GM23338 (cell line): ENCODE measurements at regions not wholly inside any gene's neighbourhood (a gene's known extent, or its start where the extent isn't known, plus 50 kb on each side); places are given as distances from the start of the nearest gene placed in this dataset.

Source experiments
- ATAC-seq: fragments of 200-7000 bp; cut with Tn5 transposase; 3 replicates; pipeline ENCODE4 v1.9.1; 2020
- DNase-seq: peaks from one replicate; pipeline ENCODE4 v3.0.0-alpha.2; 2015; ENCODE audit warnings: low spot score
- H2AFZ ChIP-seq: fragments of 200-600 bp; sonication (generic); 2 replicates; pipeline ENCODE4 v1.8.0; 2016; ENCODE audit warnings: antibody characterized with exemption, mild to moderate bottlenecking, moderate library complexity
- H3F3A ChIP-seq: fragments of 200-600 bp; sonication (generic); replicated peaks from 2 replicates; pipeline ENCODE4 v1.8.0; 2017; ENCODE audit warnings: antibody characterized with exemption, mixed run types, low read depth
- H3K27ac ChIP-seq: fragments of 200-600 bp; sonication (generic); 2 replicates; pipeline ENCODE4 v1.6.1; 2016; ENCODE audit warnings: low read depth
- H3K27me3 ChIP-seq: fragments of 200-600 bp; sonication (generic); 2 replicates; pipeline ENCODE4 v1.8.0; 2016; ENCODE audit warnings: mild to moderate bottlenecking, mixed run types, moderate library complexity; ENCODE audit not compliant: insufficient read depth
- H3K36me3 ChIP-seq: fragments of 200-600 bp; sonication (generic); 2 replicates; pipeline ENCODE4 v1.8.0; 2016; ENCODE audit warnings: mild to moderate bottlenecking; ENCODE audit not compliant: insufficient read depth
- H3K4me1 ChIP-seq: fragments of 200-600 bp; sonication (generic); 2 replicates; pipeline ENCODE4 v1.8.0; 2016; ENCODE audit warnings: mild to moderate bottlenecking, moderate library complexity; ENCODE audit not compliant: insufficient read depth
- H3K4me2 ChIP-seq: fragments of 200-600 bp; sonication (generic); 2 replicates; pipeline ENCODE4 v1.7.1; 2017; ENCODE audit warnings: mixed run types
- H3K4me3 ChIP-seq: fragments of 200-600 bp; sonication (generic); 2 replicates; pipeline ENCODE4 v1.6.1; 2016; ENCODE audit warnings: mixed run types
- H3K79me2 ChIP-seq: fragments of 200-600 bp; sonication (generic); replicated peaks from 2 replicates; pipeline ENCODE4 v1.8.0; 2017; ENCODE audit warnings: mild to moderate bottlenecking; ENCODE audit not compliant: insufficient read depth
- H3K9me2 ChIP-seq: fragments of 200-600 bp; sonication (generic); 2 replicates; pipeline ENCODE4 v1.8.0; 2017; ENCODE audit not compliant: insufficient read depth
- H4K20me1 ChIP-seq: fragments of 200-600 bp; sonication (generic); replicated peaks from 2 replicates; pipeline ENCODE4 v1.8.0; 2017; ENCODE audit warnings: mild to moderate bottlenecking; ENCODE audit not compliant: insufficient read depth
- H3K27ac Mint-ChIP-seq: 2 replicates; pipeline ENCODE4 v1.8.0; 2020; ENCODE audit warnings: inconsistent platforms, mild to moderate bottlenecking, moderate library complexity, mixed read lengths
- H3K27me3 Mint-ChIP-seq: 3 replicates; pipeline ENCODE4 v1.8.0; 2022; ENCODE audit warnings: low read depth, mild to moderate bottlenecking, moderate library complexity, mixed read lengths, inconsistent platforms; ENCODE audit not compliant: insufficient read depth, poor library complexity
- H3K36me3 Mint-ChIP-seq: 3 replicates; pipeline ENCODE4 v1.8.0; 2021; ENCODE audit warnings: low read depth, mild to moderate bottlenecking, inconsistent platforms, moderate library complexity, mixed read lengths
- H3K4me1 Mint-ChIP-seq: 3 replicates; pipeline ENCODE4 v1.8.0; 2020; ENCODE audit warnings: mild to moderate bottlenecking, inconsistent platforms, mixed read lengths
- H3K4me3 Mint-ChIP-seq: 3 replicates; pipeline ENCODE4 v1.8.0; 2021; ENCODE audit warnings: moderate library complexity, mild to moderate bottlenecking, inconsistent platforms, mixed read lengths
- H3K9me3 Mint-ChIP-seq: 3 replicates; pipeline ENCODE4 v1.8.0; 2020; ENCODE audit warnings: moderate library complexity, mild to moderate bottlenecking, inconsistent platforms, mixed read lengths
- POLR2AphosphoS5 ChIP-seq: IDR thresholded peaks from 2 replicates; pipeline ENCODE4 v1.6.1; 2016; ENCODE audit warnings: antibody characterized with exemption, low read depth
- STAT1 ChIP-seq: IDR thresholded peaks from one replicate; pipeline ENCODE4 v1.6.1; 2016; ENCODE audit warnings: antibody characterized with exemption; ENCODE audit not compliant: unreplicated experiment
- ZNF114 ChIP-seq: fragments of 250-450 bp; sonication (Bioruptor Pico); IDR thresholded peaks from 2 replicates; pipeline ENCODE4 v1.5.0; 2020; ENCODE audit warnings: mild to moderate bottlenecking, moderate library complexity
- ZNF331 ChIP-seq: fragments of 250-450 bp; sonication (Bioruptor Pico); IDR thresholded peaks from 2 replicates; pipeline ENCODE4 v1.5.0; 2020; ENCODE audit warnings: low read depth, mild to moderate bottlenecking, moderate library complexity
- TF ChIP-seq, protein P1 (sequence below): IDR thresholded peaks from 2 replicates; pipeline ENCODE4 v1.6.1; 2016; ENCODE audit warnings: antibody characterized with exemption
- TF ChIP-seq, protein P2 (sequence below): IDR thresholded peaks from one replicate; pipeline ENCODE4 v1.6.1; 2018; ENCODE audit warnings: antibody characterized with exemption; ENCODE audit not compliant: unreplicated experiment
- TF ChIP-seq, protein P3 (sequence below), 2 experiments: fragments of 200-600 bp in 1 of 2; sonication (generic) in 1 of 2; conservative IDR thresholded peaks; 2 replicates each; pipeline versions ENCODE4 v1.5.1 to v1.6.1; 2016 to 2017; ENCODE audit warnings: antibody characterized with exemption in 2 of 2, low read depth in 2 of 2, mild to moderate bottlenecking in 2 of 2, moderate library complexity in 1 of 2

DNA sequence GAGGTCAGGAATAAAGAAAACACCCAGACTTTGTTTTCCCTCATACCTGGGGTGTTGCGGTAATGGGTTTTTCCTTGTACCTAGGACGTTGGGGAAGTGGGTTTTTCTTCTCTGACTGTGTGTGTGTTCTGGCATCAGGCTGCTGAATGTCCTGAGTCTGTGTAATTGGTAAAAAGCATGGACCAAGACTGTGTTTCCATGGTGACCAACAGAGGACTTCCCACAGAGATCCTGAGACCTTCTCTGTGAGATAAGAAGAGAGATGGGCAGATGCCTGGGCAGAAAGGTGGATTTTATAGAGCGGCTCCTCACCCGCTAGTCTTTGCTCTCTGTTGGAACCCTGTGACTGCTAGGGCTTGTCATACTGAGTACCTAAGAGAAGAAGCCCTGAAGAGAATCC is 135.4 kb upstream of the GGTLC1 start:
- no peaks in the 10 kb centered on the region for H3K4me1 ChIP-seq
- H3K79me2 ChIP-seq, result no peaks in the 10 kb centered on the region
- Mint-ChIP-seq H3K27me3 (peaks cover 2% of the 10 kb centered on the region), H3K27ac (no peak overlapping the region), H3K4me3 (no peak overlapping the region), H3K36me3 (no peaks in the 10 kb centered on the region), H3K9me3 (0 out of 3 replicates have a peak, but pooled peaks cover 3% of the 10 kb centered on the region), H3K4me1 (no peaks in the 10 kb centered on the region)
- ATAC-seq (no peak), DNase-seq (no peak)
- no peaks in the 10 kb centered on the region for H3F3A ChIP-seq
- H3K36me3 ChIP-seq, result no peaks in the 10 kb centered on the region
- no peak overlapping the region for H3K27ac ChIP-seq
- no peak overlapping the region for H3K4me3 ChIP-seq
- peaks cover 10% of the 10 kb centered on the region for H3K9me2 ChIP-seq
- no peaks in the 10 kb centered on the region for H4K20me1 ChIP-seq
- no peak overlapping the region for H3K4me2 ChIP-seq
- TF ChIP-seq ZNF114 (CRISPR knock-in tag), result no peak
- TF ChIP-seq ZNF331 (CRISPR knock-in tag), result no peak
- no peaks in the 10 kb centered on the region for H3K27me3 ChIP-seq
- no peak overlapping the region for H2AFZ ChIP-seq

DNA sequence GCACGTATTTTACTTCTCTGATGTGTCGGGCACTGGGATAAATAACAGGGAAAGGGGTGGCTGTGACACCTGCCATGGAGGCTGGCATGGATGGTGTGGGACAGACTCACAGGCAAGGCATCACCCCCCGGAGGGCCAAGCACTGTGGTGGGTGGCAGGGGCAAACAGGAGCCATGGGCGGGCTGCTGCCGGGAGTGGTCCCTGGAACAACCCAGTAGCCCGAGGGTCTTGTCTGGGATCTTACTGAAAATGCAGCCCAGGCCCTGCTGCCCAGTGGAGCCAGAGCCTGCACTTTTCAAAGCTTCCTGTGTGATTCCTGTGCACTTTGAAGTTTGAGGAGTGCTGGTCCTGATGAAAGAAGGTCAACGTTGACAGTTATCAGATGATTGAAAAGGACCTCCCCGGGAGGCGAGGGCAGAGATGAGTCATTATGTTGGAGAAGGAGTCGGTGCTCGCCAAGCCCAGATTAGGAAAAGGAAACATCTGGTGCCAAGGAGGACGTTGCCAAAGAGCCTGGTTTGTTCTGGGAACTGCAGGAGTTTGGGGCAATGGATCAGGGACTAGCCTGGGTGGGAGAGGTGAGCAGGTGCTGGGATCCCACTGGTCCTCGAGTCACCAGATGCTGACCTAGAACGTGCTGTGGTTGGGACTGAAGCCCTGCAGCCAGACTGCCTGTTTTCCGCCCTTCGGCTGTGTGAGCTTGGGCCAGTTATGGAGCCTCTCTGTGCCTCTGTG is 130.0 kb upstream of the GGTLC1 start:
- Histone ChIP-seq H3K4me3 (no peak overlapping the region), H3K9me2 (peaks cover 12% of the 10 kb centered on the region), H3F3A (no peaks in the 10 kb centered on the region), H3K36me3 (no peaks in the 10 kb centered on the region), H2AFZ (no peak overlapping the region), H3K27me3 (no peaks in the 10 kb centered on the region), H4K20me1 (no peaks in the 10 kb centered on the region), H3K27ac (no peak overlapping the region), H3K4me1 (no peaks in the 10 kb centered on the region), H3K79me2 (no peaks in the 10 kb centered on the region), H3K4me2 (no peak overlapping the region)
- Mint-ChIP-seq H3K27ac (no peak overlapping the region), H3K4me3 (no peak overlapping the region), H3K4me1 (peaks cover 4% of the 10 kb centered on the region; the same call in 1 of the 3 replicates), H3K27me3 (peaks cover 2% of the 10 kb centered on the region), H3K9me3 (no peaks in the 10 kb centered on the region), H3K36me3 (no peaks in the 10 kb centered on the region)
- DNase-seq (no peak), ATAC-seq (no peak)
- TF ChIP-seq, protein P1, sequence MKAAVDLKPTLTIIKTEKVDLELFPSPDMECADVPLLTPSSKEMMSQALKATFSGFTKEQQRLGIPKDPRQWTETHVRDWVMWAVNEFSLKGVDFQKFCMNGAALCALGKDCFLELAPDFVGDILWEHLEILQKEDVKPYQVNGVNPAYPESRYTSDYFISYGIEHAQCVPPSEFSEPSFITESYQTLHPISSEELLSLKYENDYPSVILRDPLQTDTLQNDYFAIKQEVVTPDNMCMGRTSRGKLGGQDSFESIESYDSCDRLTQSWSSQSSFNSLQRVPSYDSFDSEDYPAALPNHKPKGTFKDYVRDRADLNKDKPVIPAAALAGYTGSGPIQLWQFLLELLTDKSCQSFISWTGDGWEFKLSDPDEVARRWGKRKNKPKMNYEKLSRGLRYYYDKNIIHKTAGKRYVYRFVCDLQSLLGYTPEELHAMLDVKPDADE, result no peak
- TF ChIP-seq POLR2AphosphoS5 (no peak), STAT1 (no peak)
- TF ChIP-seq, protein P2, sequence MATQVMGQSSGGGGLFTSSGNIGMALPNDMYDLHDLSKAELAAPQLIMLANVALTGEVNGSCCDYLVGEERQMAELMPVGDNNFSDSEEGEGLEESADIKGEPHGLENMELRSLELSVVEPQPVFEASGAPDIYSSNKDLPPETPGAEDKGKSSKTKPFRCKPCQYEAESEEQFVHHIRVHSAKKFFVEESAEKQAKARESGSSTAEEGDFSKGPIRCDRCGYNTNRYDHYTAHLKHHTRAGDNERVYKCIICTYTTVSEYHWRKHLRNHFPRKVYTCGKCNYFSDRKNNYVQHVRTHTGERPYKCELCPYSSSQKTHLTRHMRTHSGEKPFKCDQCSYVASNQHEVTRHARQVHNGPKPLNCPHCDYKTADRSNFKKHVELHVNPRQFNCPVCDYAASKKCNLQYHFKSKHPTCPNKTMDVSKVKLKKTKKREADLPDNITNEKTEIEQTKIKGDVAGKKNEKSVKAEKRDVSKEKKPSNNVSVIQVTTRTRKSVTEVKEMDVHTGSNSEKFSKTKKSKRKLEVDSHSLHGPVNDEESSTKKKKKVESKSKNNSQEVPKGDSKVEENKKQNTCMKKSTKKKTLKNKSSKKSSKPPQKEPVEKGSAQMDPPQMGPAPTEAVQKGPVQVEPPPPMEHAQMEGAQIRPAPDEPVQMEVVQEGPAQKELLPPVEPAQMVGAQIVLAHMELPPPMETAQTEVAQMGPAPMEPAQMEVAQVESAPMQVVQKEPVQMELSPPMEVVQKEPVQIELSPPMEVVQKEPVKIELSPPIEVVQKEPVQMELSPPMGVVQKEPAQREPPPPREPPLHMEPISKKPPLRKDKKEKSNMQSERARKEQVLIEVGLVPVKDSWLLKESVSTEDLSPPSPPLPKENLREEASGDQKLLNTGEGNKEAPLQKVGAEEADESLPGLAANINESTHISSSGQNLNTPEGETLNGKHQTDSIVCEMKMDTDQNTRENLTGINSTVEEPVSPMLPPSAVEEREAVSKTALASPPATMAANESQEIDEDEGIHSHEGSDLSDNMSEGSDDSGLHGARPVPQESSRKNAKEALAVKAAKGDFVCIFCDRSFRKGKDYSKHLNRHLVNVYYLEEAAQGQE, result no peak
- TF ChIP-seq, protein P3, sequence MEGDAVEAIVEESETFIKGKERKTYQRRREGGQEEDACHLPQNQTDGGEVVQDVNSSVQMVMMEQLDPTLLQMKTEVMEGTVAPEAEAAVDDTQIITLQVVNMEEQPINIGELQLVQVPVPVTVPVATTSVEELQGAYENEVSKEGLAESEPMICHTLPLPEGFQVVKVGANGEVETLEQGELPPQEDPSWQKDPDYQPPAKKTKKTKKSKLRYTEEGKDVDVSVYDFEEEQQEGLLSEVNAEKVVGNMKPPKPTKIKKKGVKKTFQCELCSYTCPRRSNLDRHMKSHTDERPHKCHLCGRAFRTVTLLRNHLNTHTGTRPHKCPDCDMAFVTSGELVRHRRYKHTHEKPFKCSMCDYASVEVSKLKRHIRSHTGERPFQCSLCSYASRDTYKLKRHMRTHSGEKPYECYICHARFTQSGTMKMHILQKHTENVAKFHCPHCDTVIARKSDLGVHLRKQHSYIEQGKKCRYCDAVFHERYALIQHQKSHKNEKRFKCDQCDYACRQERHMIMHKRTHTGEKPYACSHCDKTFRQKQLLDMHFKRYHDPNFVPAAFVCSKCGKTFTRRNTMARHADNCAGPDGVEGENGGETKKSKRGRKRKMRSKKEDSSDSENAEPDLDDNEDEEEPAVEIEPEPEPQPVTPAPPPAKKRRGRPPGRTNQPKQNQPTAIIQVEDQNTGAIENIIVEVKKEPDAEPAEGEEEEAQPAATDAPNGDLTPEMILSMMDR (conservative IDR thresholded peaks at IDR 0.05; ENCODE audit: low read depth in 2 of 2), result no peak
